ENCODE measurements at regions not wholly inside any gene's neighbourhood (a gene's known extent, or its start where the extent isn't known, plus 50 kb on each side); places are given as distances from the start of the nearest gene placed in this dataset.

GRCh38 chr5:50964746-50965653, 298.6 kb downstream of the PARP8 start:
- DNase-seq = no peak

- no peak for DNase-seq
Measured at GRCh38 chr5:50965654-50966375, 299.4 kb downstream of the PARP8 start.

GRCh38 chr5:50967009-50967562, 300.6 kb downstream of the PARP8 start:
- DNase-seq = no peak

GRCh38 chr5:50967563-50968355, 301.3 kb downstream of the PARP8 start:
- no peak for DNase-seq

- DNase-seq = no peak
Measured at GRCh38 chr5:50968356-50969149, 302.1 kb downstream of the PARP8 start.

GRCh38 chr5:50969151-50970031, 303.0 kb downstream of the PARP8 start:
- no peak for DNase-seq

GRCh38 chr5:50975840-50976239, 309.4 kb downstream of the PARP8 start:
- DNase-seq = no peak

GRCh38 chr5:50978924-50979323, 312.5 kb downstream of the PARP8 start:
- DNase-seq = no peak

- no peak for DNase-seq
Measured at GRCh38 chr5:50984640-50985039, 318.2 kb downstream of the PARP8 start.

- DNase-seq = no peak
Measured at GRCh38 chr5:50990296-50990924, 324.0 kb downstream of the PARP8 start.

GRCh38 chr5:50995285-50995942, 329.0 kb downstream of the PARP8 start:
- no peak for DNase-seq

GRCh38 chr5:51001227-51001923, 334.9 kb downstream of the PARP8 start:
- DNase-seq = no peak

- DNase-seq = no peak
Measured at GRCh38 chr5:51002368-51002767, 335.9 kb downstream of the PARP8 start.

- no peak for DNase-seq
Measured at GRCh38 chr5:51013036-51013435, 346.6 kb downstream of the PARP8 start.

- DNase-seq = no peak
Measured at GRCh38 chr5:51018423-51018822, 352.0 kb downstream of the PARP8 start.

- no peak for DNase-seq
Measured at GRCh38 chr5:51024263-51024662, 357.8 kb downstream of the PARP8 start.

GRCh38 chr5:51027271-51027670, 356.0 kb upstream of the ISL1 start:
- DNase-seq = no peak

GRCh38 chr5:51028394-51028793, 354.9 kb upstream of the ISL1 start:
- no peak for DNase-seq

GRCh38 chr5:51033215-51033614, 350.0 kb upstream of the ISL1 start:
- no peak for DNase-seq
